CD14-positive monocyte (primary cell): ENCODE measurements at regions not wholly inside any gene's neighbourhood (a gene's known extent, or its start where the extent isn't known, plus 50 kb on each side); places are given as distances from the start of the nearest gene placed in this dataset.

Source experiments
- DNase-seq, 3 donors: peaks; one replicate each; pipeline ENCODE4 v3.0.0-alpha.2; 2011 to 2022
- H2AFZ ChIP-seq: 2 replicates; pipeline ENCODE4 v1.6.0; 2012; ENCODE audit warnings: mild to moderate bottlenecking, low read depth, low read length, inconsistent platforms; ENCODE audit not compliant: insufficient read depth, poor library complexity, severe bottlenecking
- H3K27ac ChIP-seq, 2 donors: 1 replicate in 1 of 2; 2 replicates in 1 of 2; pipeline ENCODE4 v1.5.1; 2012 to 2013; ENCODE audit warnings: low read length in 2 of 2, control low read depth in 1 of 2, inconsistent platforms in 1 of 2, low read depth in 1 of 2, mild to moderate bottlenecking in 1 of 2
- H3K27me3 ChIP-seq, 2 donors: one replicate each; pipeline versions ENCODE4 v1.6.0 to v1.6.1; 2011 to 2013; ENCODE audit warnings: low read length in 2 of 2; ENCODE audit not compliant: control insufficient read depth in 2 of 2, insufficient read depth in 2 of 2
- H3K36me3 ChIP-seq, 2 donors: replicated peaks in 1 of 2; 1 replicate in 1 of 2; 2 replicates in 1 of 2; pipeline versions ENCODE4 v1.5.1 to v1.6.1; 2012 to 2013; ENCODE audit warnings: low read length in 2 of 2, control low read depth in 1 of 2, inconsistent platforms in 1 of 2, mild to moderate bottlenecking in 1 of 2; ENCODE audit not compliant: insufficient read depth in 2 of 2, control insufficient read depth in 1 of 2
- H3K4me1 ChIP-seq, 2 donors: 1 replicate in 1 of 2; 2 replicates in 1 of 2; pipeline versions ENCODE4 v1.5.1 to v1.6.1; 2012 to 2013; ENCODE audit warnings: low read length in 2 of 2, control low read depth in 1 of 2, inconsistent platforms in 1 of 2, mild to moderate bottlenecking in 1 of 2, moderate library complexity in 1 of 2; ENCODE audit not compliant: insufficient read depth in 2 of 2, control insufficient read depth in 1 of 2
- H3K4me2 ChIP-seq: replicated peaks from 2 replicates; pipeline ENCODE3; 2012; ENCODE audit warnings: low read length, moderate library complexity, mild to moderate bottlenecking; ENCODE audit not compliant: poor library complexity, severe bottlenecking; ENCODE audit errors: extremely low read depth
- H3K4me3 ChIP-seq, 3 experiments: fragments of 200-600 bp in 1 of 3; sonication (generic) in 1 of 3; replicated peaks in 1 of 3; 1 replicate in 2 of 3; 2 replicates in 1 of 3; pipeline ENCODE4 v1.5.1; 2011 to 2013; ENCODE audit warnings: low read length in 3 of 3, mild to moderate bottlenecking in 3 of 3, control low read depth in 2 of 3, low read depth in 2 of 3, inconsistent platforms in 1 of 3, moderate library complexity in 1 of 3
- H3K79me2 ChIP-seq: 2 replicates; pipeline ENCODE4 v1.6.0; 2012; ENCODE audit warnings: mild to moderate bottlenecking, control low read depth, inconsistent platforms, low read length, moderate library complexity; ENCODE audit not compliant: insufficient read depth
- H3K9ac ChIP-seq: 2 replicates; pipeline ENCODE4 v1.6.0; 2017; ENCODE audit warnings: low read length, mild to moderate bottlenecking; ENCODE audit not compliant: insufficient read depth, poor library complexity, severe bottlenecking
- H3K9me3 ChIP-seq, 2 donors: replicated peaks in 1 of 2; 1 replicate in 1 of 2; 2 replicates in 1 of 2; pipeline versions ENCODE4 v1.5.1 to v1.6.1; 2012 to 2013; ENCODE audit warnings: low read length in 2 of 2, control low read depth in 1 of 2; ENCODE audit not compliant: control insufficient read depth in 1 of 2, insufficient read depth in 1 of 2
- H4K20me1 ChIP-seq: 2 replicates; pipeline ENCODE4 v1.6.0; 2012; ENCODE audit warnings: mild to moderate bottlenecking, low read length, control low read depth, moderate library complexity; ENCODE audit not compliant: insufficient read depth
- H3K27ac Mint-ChIP-seq, 7 donors: one replicate each; pipeline ENCODE4 v1.8.0; 2020; ENCODE audit warnings: mild to moderate bottlenecking in 7 of 7, mixed read lengths in 7 of 7, moderate library complexity in 6 of 7, inconsistent platforms in 2 of 7
- H3K27me3 Mint-ChIP-seq, 3 donors: one replicate each; pipeline ENCODE4 v1.8.0; 2021 to 2022; ENCODE audit warnings: low read depth in 3 of 3, mild to moderate bottlenecking in 3 of 3, mixed read lengths in 3 of 3, moderate library complexity in 3 of 3, inconsistent platforms in 1 of 3
- H3K36me3 Mint-ChIP-seq, 2 donors: one replicate each; pipeline ENCODE4 v1.8.0; 2020; ENCODE audit warnings: mixed read lengths in 2 of 2, inconsistent platforms in 1 of 2, mild to moderate bottlenecking in 1 of 2
- H3K4me1 Mint-ChIP-seq: one replicate; pipeline ENCODE4 v1.8.0; 2020; ENCODE audit warnings: mild to moderate bottlenecking, mixed read lengths
- H3K4me3 Mint-ChIP-seq, 2 donors: one replicate each; pipeline ENCODE4 v1.8.0; 2020; ENCODE audit warnings: mild to moderate bottlenecking in 2 of 2, mixed read lengths in 2 of 2, moderate library complexity in 1 of 2
- H3K9me3 Mint-ChIP-seq, 7 donors: one replicate each; pipeline ENCODE4 v1.8.0; 2020 to 2022; ENCODE audit warnings: mixed read lengths in 7 of 7, mild to moderate bottlenecking in 6 of 7, moderate library complexity in 6 of 7, inconsistent platforms in 2 of 7
- WGBS: methylation state at CpG from one replicate; pipeline ENCODE4 v1.1.5; 2013; ENCODE audit warnings: missing lambda C conversion rate; ENCODE audit not compliant: insufficient coverage; 5-methylcytosine and 5-hydroxymethylcytosine counted together
- intact Hi-C, 2 donors: fragments of 100-400 bp; cut with micrococcal nuclease; formaldehyde crosslinking; loops; one replicate each; pipeline versions ENCODE4 v1.15.0 to v1.15.1; 2023
- TF ChIP-seq, protein P1 (sequence below): fragments of 200-600 bp; IDR thresholded peaks from one replicate; pipeline ENCODE4 v1.8.0; 2022; ENCODE audit warnings: antibody characterized with exemption, mild to moderate bottlenecking

DNA sequence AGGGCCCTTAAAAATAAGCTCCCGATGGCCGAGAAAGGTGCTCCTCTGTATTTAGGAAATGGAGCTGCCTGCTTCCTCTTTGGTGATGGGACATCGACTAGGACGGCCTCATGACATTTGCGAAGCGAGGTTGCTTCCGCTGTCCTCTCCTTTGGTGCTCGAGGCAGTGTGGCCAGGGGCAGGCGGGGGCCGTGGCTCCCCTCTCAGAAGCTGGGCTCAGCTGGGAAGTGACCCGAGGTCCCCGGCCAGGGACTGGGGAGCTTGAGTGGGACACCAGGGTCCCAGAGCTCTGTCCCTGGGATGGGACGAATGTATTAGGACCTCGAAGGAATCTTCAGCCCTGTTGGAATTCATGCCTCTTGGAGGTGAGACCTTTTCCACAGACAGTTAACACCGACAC, 151.1 kb downstream of the CTTN start:
- Histone ChIP-seq H3K27me3 (no peaks in the 10 kb centered on the region), H3K79me2 (no peaks in the 10 kb centered on the region), H3K9me3 (no peaks in the 10 kb centered on the region), H3K4me3 (no peak overlapping the region), H4K20me1 (no peaks in the 10 kb centered on the region), H3K4me1 (no peaks in the 10 kb centered on the region), H3K36me3 (no peaks in the 10 kb centered on the region), H2AFZ (no peak overlapping the region), H3K9ac (no peak overlapping the region), H3K4me2 (no peak overlapping the region), H3K27ac (no peak overlapping the region)
- intact Hi-C loops: no loop called here
- TF ChIP-seq, protein P1, sequence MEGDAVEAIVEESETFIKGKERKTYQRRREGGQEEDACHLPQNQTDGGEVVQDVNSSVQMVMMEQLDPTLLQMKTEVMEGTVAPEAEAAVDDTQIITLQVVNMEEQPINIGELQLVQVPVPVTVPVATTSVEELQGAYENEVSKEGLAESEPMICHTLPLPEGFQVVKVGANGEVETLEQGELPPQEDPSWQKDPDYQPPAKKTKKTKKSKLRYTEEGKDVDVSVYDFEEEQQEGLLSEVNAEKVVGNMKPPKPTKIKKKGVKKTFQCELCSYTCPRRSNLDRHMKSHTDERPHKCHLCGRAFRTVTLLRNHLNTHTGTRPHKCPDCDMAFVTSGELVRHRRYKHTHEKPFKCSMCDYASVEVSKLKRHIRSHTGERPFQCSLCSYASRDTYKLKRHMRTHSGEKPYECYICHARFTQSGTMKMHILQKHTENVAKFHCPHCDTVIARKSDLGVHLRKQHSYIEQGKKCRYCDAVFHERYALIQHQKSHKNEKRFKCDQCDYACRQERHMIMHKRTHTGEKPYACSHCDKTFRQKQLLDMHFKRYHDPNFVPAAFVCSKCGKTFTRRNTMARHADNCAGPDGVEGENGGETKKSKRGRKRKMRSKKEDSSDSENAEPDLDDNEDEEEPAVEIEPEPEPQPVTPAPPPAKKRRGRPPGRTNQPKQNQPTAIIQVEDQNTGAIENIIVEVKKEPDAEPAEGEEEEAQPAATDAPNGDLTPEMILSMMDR: no peak
- peaks cover 2 to 4% (median 2%) of the 10 kb centered on the region in 3 donors for H3K27me3 Mint-ChIP-seq
- no peak overlapping the region for H3K27ac Mint-ChIP-seq
- H3K4me1 Mint-ChIP-seq: no peaks in the 10 kb centered on the region
- H3K4me3 Mint-ChIP-seq: no peak overlapping the region
- WGBS: 86% methylated on average over 14 of the region's 15 CpGs
- H3K36me3 Mint-ChIP-seq: no peaks in the 10 kb centered on the region
- no peaks in the 10 kb centered on the region for H3K9me3 Mint-ChIP-seq
- no peak for DNase-seq

DNA sequence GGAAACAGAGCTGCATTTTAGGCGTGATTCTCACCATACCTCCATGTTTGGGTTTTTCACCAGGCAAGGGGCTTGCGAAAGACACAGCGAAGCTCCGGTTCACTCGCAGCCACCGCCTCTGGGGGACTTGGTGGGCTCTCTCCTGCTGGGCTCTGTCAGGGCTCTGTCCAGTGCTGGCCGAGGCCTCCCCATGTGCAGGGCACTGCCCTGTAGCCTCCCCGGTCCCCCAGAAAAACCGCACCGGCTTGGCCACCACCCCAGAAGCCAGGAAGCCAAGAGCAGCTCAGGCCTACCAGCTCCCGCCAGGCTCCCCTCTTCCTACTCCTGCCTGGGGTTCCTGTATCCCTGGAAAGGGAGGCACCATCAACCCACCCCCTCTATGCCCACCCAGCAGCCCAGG, 151.5 kb downstream of the CTTN start:
- intact Hi-C loops: no loop called here
- TF ChIP-seq, protein P1: no peak
- DNase-seq: no peak
- Histone ChIP-seq H3K27ac (no peak overlapping the region), H3K9ac (no peak overlapping the region), H3K4me1 (no peaks in the 10 kb centered on the region), H3K4me3 (no peak overlapping the region), H2AFZ (no peak overlapping the region), H3K9me3 (no peaks in the 10 kb centered on the region), H3K4me2 (no peak overlapping the region), H3K36me3 (no peaks in the 10 kb centered on the region), H4K20me1 (no peaks in the 10 kb centered on the region), H3K79me2 (no peaks in the 10 kb centered on the region), H3K27me3 (no peaks in the 10 kb centered on the region)
- H3K27ac Mint-ChIP-seq: no peak overlapping the region
- peaks cover 2 to 4% (median 2%) of the 10 kb centered on the region in 3 donors for H3K27me3 Mint-ChIP-seq
- H3K4me1 Mint-ChIP-seq: no peaks in the 10 kb centered on the region
- H3K9me3 Mint-ChIP-seq: no peaks in the 10 kb centered on the region
- 90% methylated on average over 11 of the region's 11 CpGs for WGBS
- no peak overlapping the region for H3K4me3 Mint-ChIP-seq
- no peaks in the 10 kb centered on the region for H3K36me3 Mint-ChIP-seq
